ENCODE measurements at regions not wholly inside any gene's neighbourhood (a gene's known extent, or its start where the extent isn't known, plus 50 kb on each side); places are given as distances from the start of the nearest gene placed in this dataset.

DNA sequence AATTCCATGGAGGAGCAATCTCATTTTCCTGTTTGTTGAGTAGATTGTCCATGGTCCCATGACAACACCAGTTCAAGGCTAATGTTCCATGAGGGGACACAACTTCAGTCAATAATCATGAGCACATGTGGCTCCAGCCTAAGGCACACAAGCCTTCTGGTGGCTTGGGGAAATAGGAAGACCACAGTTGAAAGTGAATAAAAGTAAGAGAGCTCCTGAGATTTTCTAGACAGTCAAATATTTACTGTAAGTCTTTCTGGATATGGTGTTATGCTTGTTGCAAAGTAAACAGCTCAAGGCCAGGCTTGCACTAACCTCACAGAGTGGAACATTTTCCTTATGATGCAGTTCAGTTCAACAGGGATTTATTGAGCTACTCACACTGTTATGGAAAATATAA is 206.9 kb upstream of the SLC38A2 start:
- Histone ChIP-seq H3K4me1 (ENCODE audit: control insufficient read depth in 3 of 3, insufficient read depth in 3 of 3, low read length in 3 of 3) (peaks cover 4 to 6% (median 5%) of the 10 kb centered on the region in 3 donors), H3K27me3 (ENCODE audit: control insufficient read depth in 3 of 3, insufficient read depth in 3 of 3, low read length in 3 of 3) (no peaks in the 10 kb centered on the region), H3K36me3 (ENCODE audit: control insufficient read depth in 3 of 3, insufficient read depth in 3 of 3, low read length in 3 of 3) (no peaks in the 10 kb centered on the region), H3K9ac (ENCODE audit: low read depth in 1 of 3, low read length in 3 of 3) (no peak overlapping the region), H3K27ac (ENCODE audit: low read depth, low read length) (no peak overlapping the region), H3K4me3 (ENCODE audit: low read length in 3 of 3) (no peak overlapping the region), H3K9me3 (ENCODE audit: control insufficient read depth in 3 of 3, low read length in 3 of 3) (no peaks in the 10 kb centered on the region)

- Histone ChIP-seq H3K4me3 (ENCODE audit: low read length in 3 of 3) (no peak overlapping the region), H3K4me1 (ENCODE audit: control insufficient read depth in 3 of 3, insufficient read depth in 3 of 3, low read length in 3 of 3) (peaks cover 8 to 9% (median 9%) of the 10 kb centered on the region in 3 donors), H3K9me3 (ENCODE audit: control insufficient read depth in 3 of 3, low read length in 3 of 3) (no peaks in the 10 kb centered on the region), H3K27me3 (ENCODE audit: control insufficient read depth in 3 of 3, insufficient read depth in 3 of 3, low read length in 3 of 3) (no peaks in the 10 kb centered on the region), H3K27ac (ENCODE audit: low read depth, low read length) (no peak overlapping the region), H3K36me3 (ENCODE audit: control insufficient read depth in 3 of 3, insufficient read depth in 3 of 3, low read length in 3 of 3) (no peaks in the 10 kb centered on the region), H3K9ac (ENCODE audit: low read depth in 1 of 3, low read length in 3 of 3) (no peak overlapping the region)
These were observed 205.8 kb upstream of the SLC38A2 start for GRCh38 chr12:46578190-46578982.

DNA sequence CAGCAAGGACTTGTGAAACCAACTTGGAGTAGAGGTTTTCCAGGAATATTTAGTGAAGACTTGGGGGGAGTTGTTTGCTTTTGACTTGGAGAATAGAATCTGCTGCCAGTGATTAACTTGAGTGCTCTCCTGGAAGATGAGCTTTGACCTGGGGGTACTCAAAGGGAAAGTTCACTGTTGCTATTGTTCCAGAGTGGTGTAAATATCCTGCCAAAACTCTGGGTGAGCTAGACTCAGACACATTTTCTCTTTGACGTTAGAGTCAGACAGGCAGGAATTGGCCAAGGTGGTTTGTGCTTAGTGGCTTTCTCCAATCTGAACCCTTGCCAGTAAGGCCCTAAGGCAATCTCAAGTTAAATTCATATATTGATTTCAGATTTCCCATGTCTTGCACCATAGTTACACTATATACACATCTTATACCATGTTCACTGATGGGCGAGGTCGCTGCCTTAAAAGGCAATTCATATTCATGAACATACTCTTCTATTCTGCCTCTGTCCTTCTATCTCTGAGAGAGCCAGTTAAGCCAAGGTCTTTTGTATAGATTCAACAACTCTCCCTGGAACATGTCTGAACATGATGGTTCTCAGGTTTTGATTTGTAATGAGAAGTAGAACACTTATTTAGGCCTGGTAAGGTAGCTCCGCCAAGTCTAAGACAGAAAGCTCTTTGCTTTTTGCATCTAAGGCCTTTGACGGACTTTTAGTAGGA is 204.6 kb upstream of the SLC38A2 start:
- no peaks in the 10 kb centered on the region for H3K36me3 ChIP-seq (ENCODE audit: control insufficient read depth in 3 of 3, insufficient read depth in 3 of 3, low read length in 3 of 3)
- H3K9ac ChIP-seq (ENCODE audit: low read depth in 1 of 3, low read length in 3 of 3): no peak overlapping the region
- H3K4me3 ChIP-seq (ENCODE audit: low read length in 3 of 3): no peak overlapping the region
- H3K4me1 ChIP-seq (ENCODE audit: control insufficient read depth in 3 of 3, insufficient read depth in 3 of 3, low read length in 3 of 3): peaks cover 15 to 17% (median 15%) of the 10 kb centered on the region in 3 donors
- H3K27me3 ChIP-seq (ENCODE audit: control insufficient read depth in 3 of 3, insufficient read depth in 3 of 3, low read length in 3 of 3): no peaks in the 10 kb centered on the region
- no peaks in the 10 kb centered on the region for H3K9me3 ChIP-seq (ENCODE audit: control insufficient read depth in 3 of 3, low read length in 3 of 3)
- H3K27ac ChIP-seq (ENCODE audit: low read depth, low read length): no peak overlapping the region

GRCh38 chr12:46574847-46575246 is 202.3 kb upstream of the SLC38A2 start:
- Histone ChIP-seq H3K27ac (ENCODE audit: low read depth, low read length) (no peak overlapping the region), H3K4me3 (ENCODE audit: low read length in 3 of 3) (no peak overlapping the region), H3K27me3 (ENCODE audit: control insufficient read depth in 3 of 3, insufficient read depth in 3 of 3, low read length in 3 of 3) (no peaks in the 10 kb centered on the region), H3K9ac (ENCODE audit: low read depth in 1 of 3, low read length in 3 of 3) (no peak overlapping the region), H3K4me1 (ENCODE audit: control insufficient read depth in 3 of 3, insufficient read depth in 3 of 3, low read length in 3 of 3) (peaks cover 15 to 17% (median 15%) of the 10 kb centered on the region in 3 donors), H3K36me3 (ENCODE audit: control insufficient read depth in 3 of 3, insufficient read depth in 3 of 3, low read length in 3 of 3) (no peaks in the 10 kb centered on the region), H3K9me3 (ENCODE audit: control insufficient read depth in 3 of 3, low read length in 3 of 3) (no peaks in the 10 kb centered on the region)

- Histone ChIP-seq H3K27ac (ENCODE audit: low read depth, low read length) (no peak overlapping the region), H3K4me3 (ENCODE audit: low read length in 3 of 3) (no peak overlapping the region), H3K36me3 (ENCODE audit: control insufficient read depth in 3 of 3, insufficient read depth in 3 of 3, low read length in 3 of 3) (no peaks in the 10 kb centered on the region), H3K4me1 (ENCODE audit: control insufficient read depth in 3 of 3, insufficient read depth in 3 of 3, low read length in 3 of 3) (peaks cover 11 to 12% (median 11%) of the 10 kb centered on the region in 3 donors), H3K27me3 (ENCODE audit: control insufficient read depth in 3 of 3, insufficient read depth in 3 of 3, low read length in 3 of 3) (no peaks in the 10 kb centered on the region), H3K9me3 (ENCODE audit: control insufficient read depth in 3 of 3, low read length in 3 of 3) (no peaks in the 10 kb centered on the region), H3K9ac (ENCODE audit: low read depth in 1 of 3, low read length in 3 of 3) (no peak overlapping the region)
These were observed 200.7 kb upstream of the SLC38A2 start for GRCh38 chr12:46573347-46573658.

DNA sequence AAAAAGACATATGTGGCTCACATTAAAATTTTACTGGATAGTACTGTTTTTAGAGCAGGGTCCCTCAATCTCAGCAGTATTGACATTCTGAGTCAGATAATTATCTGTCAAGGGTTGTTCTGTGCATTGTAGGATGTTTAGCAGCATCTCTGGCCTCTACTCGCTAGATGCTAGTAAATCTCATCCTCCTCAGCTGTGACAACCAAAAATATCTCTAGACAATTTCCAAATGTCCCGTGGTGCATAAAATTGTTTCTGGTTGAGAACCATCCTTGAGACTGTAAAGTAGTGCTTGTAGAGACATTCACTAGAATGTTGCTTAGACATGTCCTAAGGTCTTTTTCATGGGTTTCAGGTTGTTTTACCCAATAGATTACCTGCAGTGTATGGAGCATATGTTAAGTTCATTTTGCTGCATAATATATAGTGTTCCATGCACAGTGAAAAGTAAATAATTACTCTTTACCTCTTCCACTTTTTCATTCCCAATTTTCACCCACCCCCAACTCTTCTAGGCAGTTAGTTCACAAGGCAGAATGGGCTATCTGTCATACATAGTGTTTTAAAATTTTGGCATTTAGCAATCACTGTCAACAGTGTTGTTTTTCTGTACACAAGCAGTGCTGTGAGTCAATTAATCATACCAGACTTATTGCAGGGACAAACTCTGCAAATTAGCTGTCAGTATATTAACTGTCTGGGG is 200.2 kb upstream of the SLC38A2 start:
- Histone ChIP-seq H3K4me3 (ENCODE audit: low read length in 3 of 3) (no peak overlapping the region), H3K9ac (ENCODE audit: low read depth in 1 of 3, low read length in 3 of 3) (no peak overlapping the region), H3K9me3 (ENCODE audit: control insufficient read depth in 3 of 3, low read length in 3 of 3) (peaks cover 0 to 3% (median 0%) of the 10 kb centered on the region in 3 donors), H3K27me3 (ENCODE audit: control insufficient read depth in 3 of 3, insufficient read depth in 3 of 3, low read length in 3 of 3) (no peaks in the 10 kb centered on the region), H3K4me1 (ENCODE audit: control insufficient read depth in 3 of 3, insufficient read depth in 3 of 3, low read length in 3 of 3) (peaks cover 11 to 12% (median 11%) of the 10 kb centered on the region in 3 donors), H3K36me3 (ENCODE audit: control insufficient read depth in 3 of 3, insufficient read depth in 3 of 3, low read length in 3 of 3) (no peaks in the 10 kb centered on the region), H3K27ac (ENCODE audit: low read depth, low read length) (no peak overlapping the region)

DNA sequence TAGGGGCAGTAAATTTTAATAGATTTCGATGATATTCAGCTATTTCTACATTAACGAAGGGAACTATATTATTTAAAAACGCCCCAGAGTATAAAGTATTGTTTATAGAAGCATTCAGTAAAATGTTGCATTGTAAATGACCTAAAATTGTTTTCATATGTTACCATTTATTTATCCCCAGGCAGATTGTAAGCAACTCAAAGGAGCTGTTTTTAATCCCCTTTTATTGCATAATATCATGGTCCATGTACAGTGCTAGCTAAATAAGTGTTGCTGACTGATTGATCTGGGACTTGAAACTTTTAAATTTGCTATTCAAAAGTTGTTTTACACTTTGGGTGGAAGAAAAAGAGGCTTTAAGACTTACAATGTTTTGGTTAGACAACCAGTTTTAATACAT is 199.0 kb upstream of the SLC38A2 start:
- Histone ChIP-seq H3K9me3 (ENCODE audit: control insufficient read depth in 3 of 3, low read length in 3 of 3) (peaks cover 0 to 3% (median 0%) of the 10 kb centered on the region in 3 donors), H3K27ac (ENCODE audit: low read depth, low read length) (no peak overlapping the region), H3K9ac (ENCODE audit: low read depth in 1 of 3, low read length in 3 of 3) (no peak overlapping the region), H3K27me3 (ENCODE audit: control insufficient read depth in 3 of 3, insufficient read depth in 3 of 3, low read length in 3 of 3) (no peaks in the 10 kb centered on the region), H3K4me3 (ENCODE audit: low read length in 3 of 3) (no peak overlapping the region), H3K4me1 (ENCODE audit: control insufficient read depth in 3 of 3, insufficient read depth in 3 of 3, low read length in 3 of 3) (peaks cover 11 to 12% (median 11%) of the 10 kb centered on the region in 3 donors), H3K36me3 (ENCODE audit: control insufficient read depth in 3 of 3, insufficient read depth in 3 of 3, low read length in 3 of 3) (no peaks in the 10 kb centered on the region)

DNA sequence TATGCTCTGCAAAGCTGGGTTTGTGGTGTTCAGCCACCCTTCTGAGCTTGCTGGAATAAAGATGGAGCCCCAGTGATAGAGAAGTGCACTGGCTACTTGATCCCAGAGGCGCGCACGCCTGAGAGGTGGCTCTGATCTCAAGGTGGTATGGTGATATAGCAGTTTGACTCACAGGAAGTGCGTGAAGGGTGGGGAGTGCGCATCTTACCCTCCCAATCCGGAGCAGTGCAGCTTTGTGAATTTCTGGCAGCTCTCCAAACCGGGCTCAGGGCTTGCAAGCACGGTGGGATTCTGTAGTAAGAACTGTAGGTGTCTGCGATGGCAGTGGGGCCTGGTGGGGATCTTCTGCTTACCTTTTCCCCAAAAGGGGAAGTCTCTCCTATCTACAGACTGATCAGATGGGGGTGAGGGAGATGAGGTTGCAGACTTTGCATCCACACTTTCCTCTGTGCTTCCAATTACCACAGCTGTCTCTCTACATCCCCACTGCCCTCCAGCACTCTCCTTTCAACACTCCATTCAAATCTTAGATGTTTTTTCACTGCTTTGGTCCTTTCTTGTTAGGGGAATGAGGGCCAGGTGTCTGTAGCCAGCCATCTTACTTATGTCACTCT is 197.4 kb upstream of the SLC38A2 start:
- peaks cover 0 to 3% (median 0%) of the 10 kb centered on the region in 3 donors for H3K9me3 ChIP-seq (ENCODE audit: control insufficient read depth in 3 of 3, low read length in 3 of 3)
- no peak overlapping the region for H3K27ac ChIP-seq (ENCODE audit: low read depth, low read length)
- H3K4me1 ChIP-seq (ENCODE audit: control insufficient read depth in 3 of 3, insufficient read depth in 3 of 3, low read length in 3 of 3): peaks cover 11 to 12% (median 11%) of the 10 kb centered on the region in 3 donors
- no peaks in the 10 kb centered on the region for H3K36me3 ChIP-seq (ENCODE audit: control insufficient read depth in 3 of 3, insufficient read depth in 3 of 3, low read length in 3 of 3)
- H3K9ac ChIP-seq (ENCODE audit: low read depth in 1 of 3, low read length in 3 of 3): no peak overlapping the region
- H3K4me3 ChIP-seq (ENCODE audit: low read length in 3 of 3): no peak overlapping the region
- H3K27me3 ChIP-seq (ENCODE audit: control insufficient read depth in 3 of 3, insufficient read depth in 3 of 3, low read length in 3 of 3): no peaks in the 10 kb centered on the region

- H3K36me3 ChIP-seq (ENCODE audit: control insufficient read depth in 3 of 3, insufficient read depth in 3 of 3, low read length in 3 of 3): no peaks in the 10 kb centered on the region
- no peak overlapping the region for H3K9ac ChIP-seq (ENCODE audit: low read depth in 1 of 3, low read length in 3 of 3)
- H3K27ac ChIP-seq (ENCODE audit: low read depth, low read length): no peak overlapping the region
- H3K4me3 ChIP-seq (ENCODE audit: low read length in 3 of 3): no peak overlapping the region
- peaks cover under 1 to 4% (median 3%) of the 10 kb centered on the region in 3 donors for H3K4me1 ChIP-seq (ENCODE audit: control insufficient read depth in 3 of 3, insufficient read depth in 3 of 3, low read length in 3 of 3)
- no peaks in the 10 kb centered on the region for H3K27me3 ChIP-seq (ENCODE audit: control insufficient read depth in 3 of 3, insufficient read depth in 3 of 3, low read length in 3 of 3)
- peaks cover 0 to 3% (median 0%) of the 10 kb centered on the region in 3 donors for H3K9me3 ChIP-seq (ENCODE audit: control insufficient read depth in 3 of 3, low read length in 3 of 3)
These were observed 195.1 kb upstream of the SLC38A2 start for GRCh38 chr12:46567667-46568066.
